Prostate gland (tissue), 2 donors: ENCODE measurements at regions not wholly inside any gene's neighbourhood (a gene's known extent, or its start where the extent isn't known, plus 50 kb on each side); places are given as distances from the start of the nearest gene placed in this dataset.

ENCODE experiments used
- DNase-seq: peaks from one replicate; pipeline ENCODE4 v3.0.0-alpha.2; 2019; ENCODE audit warnings: low spot score
- H3K27ac ChIP-seq, 2 donors: fragments of 200-600 bp; sonication (generic); 2 replicates each; pipeline ENCODE4 v1.5.1; 2017 to 2019
- H3K27me3 ChIP-seq: fragments of 200-600 bp; sonication (generic); replicated peaks from 2 replicates; pipeline ENCODE4 v1.5.1; 2019; ENCODE audit not compliant: insufficient read depth
- H3K36me3 ChIP-seq, 2 donors: fragments of 200-600 bp; sonication (generic); 1 replicate in 1 of 2; 2 replicates in 1 of 2; pipeline versions ENCODE4 v1.5.1 to v1.8.1; 2017 to 2019
- H3K4me1 ChIP-seq: fragments of 200-600 bp; sonication (generic); replicated peaks from 2 replicates; pipeline ENCODE4 v1.5.1; 2019
- H3K4me3 ChIP-seq, 2 donors: fragments of 200-600 bp; sonication (generic); 2 replicates each; pipeline ENCODE4 v1.5.1; 2017 to 2019
- H3K9me3 ChIP-seq: fragments of 200-600 bp; sonication (generic); 2 replicates; pipeline ENCODE4 v1.5.1; 2017
- CTCF ChIP-seq, 4 experiments: fragments of 200-600 bp in 2 of 4; fragments of 450-650 bp in 2 of 4; sonication (generic) in 2 of 4; IDR thresholded peaks; 1 replicate in 3 of 4; 2 replicates in 1 of 4; pipeline ENCODE4 v1.5.1; 2016 to 2019; ENCODE audit warnings: antibody characterized with exemption in 4 of 4, mild to moderate bottlenecking in 2 of 4, moderate library complexity in 2 of 4
- POLR2A ChIP-seq: fragments of 450-650 bp; IDR thresholded peaks from one replicate; pipeline ENCODE4 v1.6.1; 2016; ENCODE audit warnings: antibody characterized with exemption, mild to moderate bottlenecking
- POLR2AphosphoS5 ChIP-seq: sonication (generic); formaldehyde crosslinking; IDR thresholded peaks from one replicate; pipeline ENCODE4 v1.6.1; 2017; ENCODE audit warnings: antibody characterized with exemption
- WGBS: methylation state at CpG from one replicate; pipeline ENCODE4 v1.1.5; 2018; 5-methylcytosine and 5-hydroxymethylcytosine counted together
- intact Hi-C: fragments of 100-400 bp; cut with DNase I; formaldehyde crosslinking; loops from one replicate; pipeline ENCODE4 v1.14.2; 2022

- DNase-seq, result no peak
- WGBS, result 9% methylated on average over 3 of the region's 3 CpGs
Measured at GRCh38 chr3:105938101-105938500, 69.3 kb upstream of the CBLB start.

GRCh38 chr3:105938806-105939205, 70.0 kb upstream of the CBLB start:
- H3K4me3 ChIP-seq, result no peak overlapping the region
- TF ChIP-seq CTCF (IDR thresholded peaks at IDR 0.05), result no peak
- no peak for TF ChIP-seq POLR2AphosphoS5
- no peak for TF ChIP-seq POLR2A
- no peaks in the 10 kb centered on the region for H3K36me3 ChIP-seq
- intact Hi-C loops, result no loop called here
- no peaks in the 10 kb centered on the region for H3K9me3 ChIP-seq
- H3K4me1 ChIP-seq, result no peaks in the 10 kb centered on the region
- no peak overlapping the region for H3K27ac ChIP-seq
- H3K27me3 ChIP-seq, result no peaks in the 10 kb centered on the region
- WGBS, result 31% methylated on average over 2 of the region's 2 CpGs
- DNase-seq, result no peak

More at GRCh38 chr3:105938101-105938500, 69.3 kb upstream of the CBLB start:
- no peaks in the 10 kb centered on the region for H3K27me3 ChIP-seq
- H3K4me1 ChIP-seq, result no peaks in the 10 kb centered on the region
- no peak overlapping the region for H3K27ac ChIP-seq
- TF ChIP-seq POLR2AphosphoS5 (no peak), POLR2A (no peak), CTCF (IDR thresholded peaks at IDR 0.05) (no peak)
- intact Hi-C loops, result no loop called here
- no peaks in the 10 kb centered on the region for H3K9me3 ChIP-seq
- no peaks in the 10 kb centered on the region for H3K36me3 ChIP-seq
- no peak overlapping the region for H3K4me3 ChIP-seq

GRCh38 chr3:105944276-105944675, 75.5 kb upstream of the CBLB start:
- no peak for DNase-seq

GRCh38 chr3:105944721-105945120, 75.9 kb upstream of the CBLB start:
- Histone ChIP-seq H3K9me3 (no peaks in the 10 kb centered on the region), H3K4me3 (no peak overlapping the region), H3K27ac (no peak overlapping the region), H3K36me3 (no peaks in the 10 kb centered on the region), H3K4me1 (no peaks in the 10 kb centered on the region), H3K27me3 (no peaks in the 10 kb centered on the region)
- DNase-seq, result no peak
- 89% methylated on average over 3 of the region's 3 CpGs for WGBS
- TF ChIP-seq POLR2AphosphoS5, result no peak
- no peak for TF ChIP-seq CTCF (IDR thresholded peaks at IDR 0.05)
- TF ChIP-seq POLR2A, result no peak
- intact Hi-C loops, result no loop called here

More at GRCh38 chr3:105944276-105944675, 75.5 kb upstream of the CBLB start:
- H3K9me3 ChIP-seq, result no peaks in the 10 kb centered on the region
- intact Hi-C loops, result no loop called here
- no peak overlapping the region for H3K27ac ChIP-seq
- TF ChIP-seq POLR2A (no peak), POLR2AphosphoS5 (no peak), CTCF (IDR thresholded peaks at IDR 0.05) (no peak)
- H3K27me3 ChIP-seq, result no peaks in the 10 kb centered on the region
- no peaks in the 10 kb centered on the region for H3K4me1 ChIP-seq
- H3K36me3 ChIP-seq, result no peaks in the 10 kb centered on the region
- no peak overlapping the region for H3K4me3 ChIP-seq

- WGBS, result 69% methylated on average over 2 of the region's 2 CpGs
- Histone ChIP-seq H3K36me3 (no peaks in the 10 kb centered on the region), H3K9me3 (no peaks in the 10 kb centered on the region), H3K27me3 (no peaks in the 10 kb centered on the region), H3K27ac (no peak overlapping the region), H3K4me1 (no peaks in the 10 kb centered on the region), H3K4me3 (no peak overlapping the region)
- TF ChIP-seq POLR2A, result no peak
- no peak for TF ChIP-seq CTCF (IDR thresholded peaks at IDR 0.05)
- no peak for TF ChIP-seq POLR2AphosphoS5
- DNase-seq, result no peak
- intact Hi-C loops, result no loop called here
Measured at GRCh38 chr3:105948101-105948500, 79.3 kb upstream of the CBLB start.
